Loucy (cell line): ENCODE measurements at regions not wholly inside any gene's neighbourhood (a gene's known extent, or its start where the extent isn't known, plus 50 kb on each side); places are given as distances from the start of the nearest gene placed in this dataset.

Experiments
- H2AFZ ChIP-seq: fragments of 200-600 bp; sonication (generic); 2 replicates; pipeline ENCODE4 v1.6.0; 2016; ENCODE audit warnings: antibody characterized with exemption, mild to moderate bottlenecking, low read length, moderate library complexity
- H3F3A ChIP-seq: fragments of 200-600 bp; 2 replicates; pipeline ENCODE4 v1.6.0; 2016; ENCODE audit warnings: antibody characterized with exemption, low read depth, mild to moderate bottlenecking
- H3K27me3 ChIP-seq: fragments of 200-600 bp; sonication (generic); 2 replicates; pipeline ENCODE4 v1.6.1; 2014; ENCODE audit warnings: low read length, mild to moderate bottlenecking; ENCODE audit not compliant: insufficient read depth, poor library complexity, severe bottlenecking
- H3K36me3 ChIP-seq: fragments of 200-600 bp; sonication (generic); 2 replicates; pipeline ENCODE4 v1.6.1; 2016; ENCODE audit warnings: low read length; ENCODE audit not compliant: insufficient read depth
- H3K4me1 ChIP-seq: fragments of 200-600 bp; sonication (generic); 2 replicates; pipeline ENCODE4 v1.5.1; 2014; ENCODE audit warnings: low read length, mild to moderate bottlenecking; ENCODE audit not compliant: insufficient read depth, poor library complexity, severe bottlenecking
- H3K4me2 ChIP-seq: fragments of 200-600 bp; sonication (generic); 2 replicates; pipeline ENCODE4 v1.6.0; 2014; ENCODE audit warnings: antibody characterized with exemption, low read length, low read depth, mild to moderate bottlenecking; ENCODE audit not compliant: poor library complexity, severe bottlenecking
- H3K4me3 ChIP-seq: fragments of 200-600 bp; sonication (generic); 2 replicates; pipeline ENCODE4 v1.5.1; 2014; ENCODE audit warnings: low read length, mild to moderate bottlenecking, mixed read lengths; ENCODE audit not compliant: poor library complexity, severe bottlenecking
- H3K79me2 ChIP-seq: fragments of 200-600 bp; sonication (generic); 2 replicates; pipeline ENCODE4 v1.6.1; 2014; ENCODE audit warnings: low read length; ENCODE audit not compliant: insufficient read depth
- H3K9ac ChIP-seq: fragments of 200-600 bp; sonication (generic); 2 replicates; pipeline ENCODE4 v1.6.0; 2014; ENCODE audit warnings: mild to moderate bottlenecking, low read depth, low read length, moderate library complexity; ENCODE audit not compliant: poor library complexity, severe bottlenecking
- H3K9me2 ChIP-seq: fragments of 200-600 bp; sonication (generic); replicated peaks from 2 replicates; pipeline ENCODE4 v1.6.1; 2016; ENCODE audit warnings: low read depth, low read length, mixed read lengths
- H3K9me3 ChIP-seq: fragments of 200-600 bp; sonication (generic); 2 replicates; pipeline ENCODE4 v1.6.1; 2014; ENCODE audit warnings: mild to moderate bottlenecking, antibody characterized with exemption, low read length, low read depth; ENCODE audit not compliant: insufficient read depth
- H4K20me1 ChIP-seq: fragments of 200-600 bp; sonication (generic); 2 replicates; pipeline ENCODE4 v1.6.0; 2014; ENCODE audit warnings: antibody characterized with exemption, low read length, mild to moderate bottlenecking; ENCODE audit not compliant: insufficient read depth, poor library complexity, severe bottlenecking
- EZH2phosphoT487 ChIP-seq: fragments of 200-600 bp; IDR thresholded peaks from 2 replicates; pipeline ENCODE4 v1.6.1; 2018; ENCODE audit warnings: antibody characterized with exemption, mild to moderate bottlenecking, moderate library complexity, borderline replicate concordance
- TF ChIP-seq, protein P1 (sequence below): fragments of 200-600 bp; sonication (generic); conservative IDR thresholded peaks from 2 replicates; pipeline ENCODE4 v1.5.1; 2014; ENCODE audit warnings: mild to moderate bottlenecking, antibody characterized with exemption, low read length

DNA sequence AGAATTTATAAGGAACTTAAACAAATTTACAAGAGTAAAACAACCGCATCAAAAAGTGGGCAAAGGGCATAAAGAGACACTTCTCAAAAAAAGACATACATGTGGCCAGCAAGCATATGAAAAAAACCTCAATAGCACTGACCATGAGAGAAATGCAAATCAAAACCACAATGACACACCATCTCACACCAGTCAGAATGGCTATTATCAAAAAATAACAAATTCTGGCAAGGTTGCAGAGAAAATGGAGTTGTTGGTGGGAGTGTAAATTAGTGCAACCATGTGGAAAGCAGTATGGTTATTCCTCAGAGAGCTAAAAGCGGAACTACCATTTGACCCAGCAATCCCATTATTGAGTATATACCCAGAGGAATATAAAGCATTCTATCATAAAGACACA lies 866.8 kb upstream of the TENM4 start:
- H3K4me2 ChIP-seq, result no peak overlapping the region
- H2AFZ ChIP-seq, result no peak overlapping the region
- no peak overlapping the region for H3K9ac ChIP-seq
- H3F3A ChIP-seq, result no peaks in the 10 kb centered on the region
- H3K9me2 ChIP-seq, result no peaks in the 10 kb centered on the region
- H3K9me3 ChIP-seq, result peaks cover 3% of the 10 kb centered on the region; the same call in 1 of the 2 replicates
- no peaks in the 10 kb centered on the region for H4K20me1 ChIP-seq
- H3K36me3 ChIP-seq, result no peaks in the 10 kb centered on the region
- H3K4me1 ChIP-seq, result no peaks in the 10 kb centered on the region
- no peak overlapping the region for H3K4me3 ChIP-seq
- H3K27me3 ChIP-seq, result no peaks in the 10 kb centered on the region
- TF ChIP-seq, protein P1, sequence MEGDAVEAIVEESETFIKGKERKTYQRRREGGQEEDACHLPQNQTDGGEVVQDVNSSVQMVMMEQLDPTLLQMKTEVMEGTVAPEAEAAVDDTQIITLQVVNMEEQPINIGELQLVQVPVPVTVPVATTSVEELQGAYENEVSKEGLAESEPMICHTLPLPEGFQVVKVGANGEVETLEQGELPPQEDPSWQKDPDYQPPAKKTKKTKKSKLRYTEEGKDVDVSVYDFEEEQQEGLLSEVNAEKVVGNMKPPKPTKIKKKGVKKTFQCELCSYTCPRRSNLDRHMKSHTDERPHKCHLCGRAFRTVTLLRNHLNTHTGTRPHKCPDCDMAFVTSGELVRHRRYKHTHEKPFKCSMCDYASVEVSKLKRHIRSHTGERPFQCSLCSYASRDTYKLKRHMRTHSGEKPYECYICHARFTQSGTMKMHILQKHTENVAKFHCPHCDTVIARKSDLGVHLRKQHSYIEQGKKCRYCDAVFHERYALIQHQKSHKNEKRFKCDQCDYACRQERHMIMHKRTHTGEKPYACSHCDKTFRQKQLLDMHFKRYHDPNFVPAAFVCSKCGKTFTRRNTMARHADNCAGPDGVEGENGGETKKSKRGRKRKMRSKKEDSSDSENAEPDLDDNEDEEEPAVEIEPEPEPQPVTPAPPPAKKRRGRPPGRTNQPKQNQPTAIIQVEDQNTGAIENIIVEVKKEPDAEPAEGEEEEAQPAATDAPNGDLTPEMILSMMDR, result no peak
- TF ChIP-seq EZH2phosphoT487, result no peak
- H3K79me2 ChIP-seq, result no peaks in the 10 kb centered on the region

- Histone ChIP-seq H3K9me2 (no peaks in the 10 kb centered on the region), H3K27me3 (no peaks in the 10 kb centered on the region), H3K9me3 (no peaks in the 10 kb centered on the region), H3K9ac (no peak overlapping the region), H4K20me1 (no peaks in the 10 kb centered on the region), H2AFZ (no peak overlapping the region), H3F3A (no peaks in the 10 kb centered on the region), H3K79me2 (no peaks in the 10 kb centered on the region), H3K4me2 (no peak overlapping the region), H3K4me1 (no peaks in the 10 kb centered on the region), H3K36me3 (no peaks in the 10 kb centered on the region), H3K4me3 (no peak overlapping the region)
- TF ChIP-seq, protein P1, result no peak
- no peak for TF ChIP-seq EZH2phosphoT487
Measured at GRCh38 chr11:80297858-80298632, 857.2 kb upstream of the TENM4 start.

DNA sequence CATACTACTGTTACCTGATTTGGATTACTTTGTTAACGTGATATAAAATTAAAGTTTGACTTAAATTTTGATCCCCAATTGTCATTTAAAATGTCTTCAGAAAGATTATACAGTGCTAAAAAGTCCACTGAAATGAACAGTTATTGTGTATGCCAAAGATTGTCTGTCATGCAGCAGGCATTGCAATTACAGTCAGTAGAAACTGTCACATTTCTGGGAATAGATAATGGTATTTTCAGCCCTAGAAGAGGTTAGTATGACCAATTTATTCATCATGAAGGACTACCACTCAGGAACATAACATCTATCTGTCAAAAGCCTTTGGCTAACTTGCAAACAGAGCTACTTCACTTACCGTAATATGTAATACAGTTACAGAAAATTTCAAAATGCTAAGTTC lies 852.5 kb upstream of the TENM4 start:
- Histone ChIP-seq H3K27me3 (no peaks in the 10 kb centered on the region), H4K20me1 (no peaks in the 10 kb centered on the region), H3K4me3 (no peak overlapping the region), H3K4me2 (no peak overlapping the region), H2AFZ (no peak overlapping the region), H3K36me3 (no peaks in the 10 kb centered on the region), H3K9me3 (no peaks in the 10 kb centered on the region), H3K79me2 (no peaks in the 10 kb centered on the region), H3K9ac (no peak overlapping the region), H3K9me2 (no peaks in the 10 kb centered on the region), H3K4me1 (no peaks in the 10 kb centered on the region), H3F3A (no peaks in the 10 kb centered on the region)
- TF ChIP-seq, protein P1, result no peak
- TF ChIP-seq EZH2phosphoT487, result no peak
